MM.1S (cell line): ENCODE measurements at regions not wholly inside any gene's neighbourhood (a gene's known extent, or its start where the extent isn't known, plus 50 kb on each side); places are given as distances from the start of the nearest gene placed in this dataset.

Experiments
- DNase-seq: peaks from one replicate; pipeline ENCODE4 v3.0.0-alpha.2; 2015
- H2AFZ ChIP-seq: fragments of 300-600 bp; sonication (generic); 2 replicates; pipeline ENCODE4 v1.6.0; 2016; ENCODE audit warnings: antibody characterized with exemption, low read length
- H3F3A ChIP-seq: fragments of 300-600 bp; sonication (generic); 2 replicates; pipeline ENCODE4 v1.6.1; 2016; ENCODE audit warnings: mild to moderate bottlenecking, antibody characterized with exemption, low read length, moderate library complexity, mixed read lengths; ENCODE audit not compliant: insufficient read depth
- H3K27ac ChIP-seq: fragments of 300-600 bp; sonication (generic); 2 replicates; pipeline ENCODE4 v1.5.1; 2016; ENCODE audit warnings: mild to moderate bottlenecking, low read length
- H3K27me3 ChIP-seq: fragments of 300-600 bp; sonication (generic); replicated peaks from 2 replicates; pipeline ENCODE4 v1.6.0; 2016; ENCODE audit warnings: low read length; ENCODE audit not compliant: insufficient read depth
- H3K36me3 ChIP-seq: fragments of 300-600 bp; sonication (generic); replicated peaks from 2 replicates; pipeline ENCODE4 v1.6.1; 2016; ENCODE audit warnings: mild to moderate bottlenecking, low read length, mixed read lengths; ENCODE audit not compliant: insufficient read depth
- H3K4me1 ChIP-seq: fragments of 300-600 bp; sonication (generic); 2 replicates; pipeline ENCODE4 v1.6.1; 2016; ENCODE audit warnings: low read length, mixed read lengths
- H3K4me2 ChIP-seq: fragments of 300-600 bp; sonication (generic); 2 replicates; pipeline ENCODE4 v1.6.0; 2016; ENCODE audit warnings: low read depth, low read length
- H3K4me3 ChIP-seq: fragments of 300-600 bp; sonication (generic); 2 replicates; pipeline ENCODE4 v1.5.1; 2016; ENCODE audit warnings: low read length, mixed read lengths
- H3K79me2 ChIP-seq: fragments of 300-600 bp; sonication (generic); 2 replicates; pipeline ENCODE4 v1.6.1; 2016; ENCODE audit warnings: mixed run types, low read length, mixed read lengths
- H3K9ac ChIP-seq: fragments of 300-600 bp; sonication (generic); 2 replicates; pipeline ENCODE4 v1.6.1; 2016; ENCODE audit warnings: low read length, mixed read lengths
- H3K9me2 ChIP-seq: fragments of 300-600 bp; sonication (generic); replicated peaks from 2 replicates; pipeline ENCODE4 v1.6.1; 2016; ENCODE audit warnings: mild to moderate bottlenecking, low read length, mixed read lengths; ENCODE audit not compliant: insufficient read depth
- H3K9me3 ChIP-seq: fragments of 300-600 bp; sonication (generic); replicated peaks from 2 replicates; pipeline ENCODE4 v1.6.1; 2016; ENCODE audit warnings: mild to moderate bottlenecking, low read length, mixed read lengths; ENCODE audit not compliant: insufficient read depth
- H4K20me1 ChIP-seq: fragments of 300-600 bp; sonication (generic); 2 replicates; pipeline ENCODE4 v1.6.1; 2016; ENCODE audit warnings: mild to moderate bottlenecking, low read length, moderate library complexity, mixed read lengths; ENCODE audit not compliant: insufficient read depth
- CTCF ChIP-seq: fragments of 300-600 bp; sonication (generic); IDR thresholded peaks from 2 replicates; pipeline ENCODE4 v1.5.1; 2016; ENCODE audit warnings: antibody characterized with exemption, low read length, mixed read lengths
- EZH2 ChIP-seq: fragments of 300-600 bp; sonication (generic); optimal IDR thresholded peaks from 2 replicates; pipeline ENCODE3; 2017; ENCODE audit warnings: low read depth, mild to moderate bottlenecking, antibody characterized with exemption, low read length, mixed read lengths
- EZH2phosphoT487 ChIP-seq: fragments of 300-600 bp; sonication (generic); IDR thresholded peaks from 2 replicates; pipeline ENCODE4 v1.6.1; 2018; ENCODE audit warnings: antibody characterized with exemption, low read length

- no peaks in the 10 kb centered on the region for H3K27me3 ChIP-seq
- H3K4me2 ChIP-seq = no peak overlapping the region
- H3K79me2 ChIP-seq = no peaks in the 10 kb centered on the region
- TF ChIP-seq EZH2phosphoT487 (no peak), CTCF (no peak), EZH2 (no peak)
- H3K4me1 ChIP-seq = no peaks in the 10 kb centered on the region
- no peaks in the 10 kb centered on the region for H3K36me3 ChIP-seq
- H3K9me3 ChIP-seq = no peaks in the 10 kb centered on the region
- DNase-seq = no peak
- no peak overlapping the region for H3K9ac ChIP-seq
- no peaks in the 10 kb centered on the region for H4K20me1 ChIP-seq
- no peak overlapping the region for H3K27ac ChIP-seq
- H2AFZ ChIP-seq = no peak overlapping the region
- no peaks in the 10 kb centered on the region for H3F3A ChIP-seq
- H3K4me3 ChIP-seq = no peak overlapping the region
- no peaks in the 10 kb centered on the region for H3K9me2 ChIP-seq
Observed at GRCh38 chr12:115343601-115344000, 659.6 kb upstream of the TBX3 start.

GRCh38 chr12:115343008-115343407 is 659.0 kb upstream of the TBX3 start:
- H3K9me2 ChIP-seq = no peaks in the 10 kb centered on the region
- no peak overlapping the region for H3K9ac ChIP-seq
- TF ChIP-seq CTCF = no peak
- no peak for TF ChIP-seq EZH2phosphoT487
- no peak for TF ChIP-seq EZH2
- H2AFZ ChIP-seq = no peak overlapping the region
- H3K4me1 ChIP-seq = no peaks in the 10 kb centered on the region
- H3K9me3 ChIP-seq = no peaks in the 10 kb centered on the region
- no peaks in the 10 kb centered on the region for H3K27me3 ChIP-seq
- H3F3A ChIP-seq = no peaks in the 10 kb centered on the region
- H3K27ac ChIP-seq = no peak overlapping the region
- no peak for DNase-seq
- no peaks in the 10 kb centered on the region for H3K79me2 ChIP-seq
- H3K4me3 ChIP-seq = no peak overlapping the region
- no peak overlapping the region for H3K4me2 ChIP-seq
- no peaks in the 10 kb centered on the region for H3K36me3 ChIP-seq
- H4K20me1 ChIP-seq = no peaks in the 10 kb centered on the region

- no peaks in the 10 kb centered on the region for H3F3A ChIP-seq
- H3K9me3 ChIP-seq = no peaks in the 10 kb centered on the region
- no peaks in the 10 kb centered on the region for H3K27me3 ChIP-seq
- no peaks in the 10 kb centered on the region for H3K9me2 ChIP-seq
- TF ChIP-seq EZH2phosphoT487 (no peak), CTCF (no peak), EZH2 (no peak)
- no peaks in the 10 kb centered on the region for H3K36me3 ChIP-seq
- no peak overlapping the region for H3K4me2 ChIP-seq
- no peaks in the 10 kb centered on the region for H3K4me1 ChIP-seq
- no peak for DNase-seq
- H4K20me1 ChIP-seq = no peaks in the 10 kb centered on the region
- H3K79me2 ChIP-seq = no peaks in the 10 kb centered on the region
- H3K9ac ChIP-seq = no peak overlapping the region
- H3K27ac ChIP-seq = no peak overlapping the region
- H3K4me3 ChIP-seq = no peak overlapping the region
- H2AFZ ChIP-seq = no peak overlapping the region
Observed at GRCh38 chr12:115341442-115341841, 657.5 kb upstream of the TBX3 start.
